DND-41 (cell line): ENCODE measurements at regions not wholly inside any gene's neighbourhood (a gene's known extent, or its start where the extent isn't known, plus 50 kb on each side); places are given as distances from the start of the nearest gene placed in this dataset.

Experiments
- CTCF ChIP-seq: IDR thresholded peaks from 2 replicates; pipeline ENCODE4 v1.5.1; 2012; ENCODE audit warnings: borderline replicate concordance, low read length, moderate library complexity, mild to moderate bottlenecking; ENCODE audit not compliant: poor library complexity, severe bottlenecking; ENCODE audit errors: extremely low read depth
- EZH2 ChIP-seq: IDR thresholded peaks from 3 replicates; pipeline ENCODE4 v1.6.1; 2012; ENCODE audit warnings: borderline replicate concordance, low read depth, mild to moderate bottlenecking, moderate library complexity, low read length, inconsistent platforms; ENCODE audit not compliant: severe bottlenecking

- TF ChIP-seq CTCF (no peak), EZH2 (no peak)
Measured at GRCh38 chr3:148642616-148643015, 55.1 kb upstream of the AGTR1 start.
